ENCODE measurements at regions not wholly inside any gene's neighbourhood (a gene's known extent, or its start where the extent isn't known, plus 50 kb on each side); places are given as distances from the start of the nearest gene placed in this dataset.

DNA sequence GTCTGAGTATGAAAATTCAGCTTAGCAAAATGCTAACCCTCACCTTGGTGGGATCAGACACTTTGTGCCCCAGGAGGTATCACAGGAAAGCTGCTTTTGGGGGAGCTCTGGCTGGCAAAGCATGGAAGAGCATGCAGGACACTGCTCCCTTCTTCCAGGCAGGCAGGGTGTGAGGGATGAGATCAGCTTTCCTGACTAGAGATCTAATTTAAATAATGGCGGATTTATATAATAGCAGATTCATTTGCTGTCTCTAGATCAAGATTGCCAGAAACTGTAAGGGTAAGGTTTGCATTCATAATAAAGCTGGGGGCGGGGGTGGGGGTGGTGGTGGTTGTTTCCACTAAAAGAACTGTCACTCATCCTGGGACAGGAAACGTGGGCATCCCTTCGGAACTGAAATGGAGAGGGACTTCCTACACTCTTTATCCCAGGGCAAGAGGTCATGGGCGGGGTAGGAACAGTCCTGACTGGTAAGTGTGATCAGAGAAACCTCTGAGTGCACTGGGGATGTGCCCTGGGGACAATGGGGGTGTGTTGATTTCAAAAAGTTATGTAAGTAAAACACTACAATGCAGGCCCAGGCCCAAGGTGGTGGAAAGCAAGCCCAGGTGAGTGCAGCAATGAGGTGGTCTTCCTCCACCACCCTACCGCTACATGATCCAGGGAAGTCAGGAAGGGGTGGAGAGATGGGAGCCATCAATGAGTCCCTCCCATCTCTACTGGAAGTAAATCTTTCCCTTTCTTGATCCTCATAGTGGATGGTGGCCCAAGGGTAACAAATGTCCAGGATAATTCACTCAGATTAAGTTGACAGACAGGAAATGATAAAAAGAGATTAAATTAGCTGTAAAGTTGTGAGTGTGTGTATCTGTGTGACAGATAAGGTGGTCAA lies 171.4 kb upstream of the SERPINE2 start:
- no peak for DNase-seq

DNA sequence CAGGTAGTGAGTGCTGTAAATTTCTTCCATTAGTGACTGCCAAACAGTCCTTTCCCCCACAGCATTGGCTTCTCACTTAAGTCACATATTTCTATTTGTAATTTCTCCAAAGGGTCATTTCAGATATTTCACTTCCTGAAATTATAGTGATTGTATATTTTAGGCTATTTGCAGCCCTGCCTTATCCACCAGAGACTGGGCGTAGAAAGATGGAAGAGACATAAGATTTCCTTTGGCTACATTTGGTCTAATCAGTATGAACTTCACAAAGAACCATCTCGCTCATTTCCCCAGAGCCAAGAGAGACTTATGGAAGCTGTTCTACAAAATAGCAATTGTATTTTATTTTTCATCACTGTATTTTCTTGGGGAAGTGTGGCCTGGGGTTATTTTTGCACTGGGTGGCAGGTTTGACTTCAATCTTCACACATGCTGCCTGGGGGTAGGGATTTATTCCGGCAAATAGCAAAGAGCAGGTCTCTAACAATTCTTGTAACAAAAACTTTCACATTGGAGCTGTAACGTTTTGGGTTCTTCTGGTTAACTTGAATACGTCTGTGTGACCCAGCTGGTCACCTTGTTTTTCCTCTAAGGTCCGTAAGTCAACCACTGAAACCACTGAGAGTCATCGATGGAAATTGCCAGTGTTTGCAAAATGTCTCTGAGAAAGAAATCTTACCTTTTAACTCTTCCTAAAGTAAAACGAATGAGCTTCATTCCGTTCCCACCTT lies 170.6 kb upstream of the SERPINE2 start:
- no peak for DNase-seq

DNA sequence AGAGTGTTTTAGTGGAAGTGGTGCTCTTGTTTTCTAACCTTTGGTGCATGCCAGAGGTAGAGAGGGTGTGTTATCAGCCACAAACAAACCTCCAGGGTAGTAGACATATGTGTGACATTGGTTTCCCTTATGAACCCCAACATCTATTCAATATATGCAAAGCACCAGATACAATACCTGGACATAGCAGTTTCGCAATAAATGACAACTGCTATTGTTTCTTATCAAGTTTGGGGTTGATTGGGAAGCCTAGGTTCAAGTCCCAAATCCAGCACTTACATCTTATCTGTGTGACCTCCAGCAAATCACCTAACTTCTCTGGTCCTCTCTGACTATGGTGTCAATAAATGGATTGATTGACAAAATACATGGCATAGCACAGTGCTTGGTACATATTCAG lies 169.4 kb upstream of the SERPINE2 start:
- no peak for DNase-seq

DNA sequence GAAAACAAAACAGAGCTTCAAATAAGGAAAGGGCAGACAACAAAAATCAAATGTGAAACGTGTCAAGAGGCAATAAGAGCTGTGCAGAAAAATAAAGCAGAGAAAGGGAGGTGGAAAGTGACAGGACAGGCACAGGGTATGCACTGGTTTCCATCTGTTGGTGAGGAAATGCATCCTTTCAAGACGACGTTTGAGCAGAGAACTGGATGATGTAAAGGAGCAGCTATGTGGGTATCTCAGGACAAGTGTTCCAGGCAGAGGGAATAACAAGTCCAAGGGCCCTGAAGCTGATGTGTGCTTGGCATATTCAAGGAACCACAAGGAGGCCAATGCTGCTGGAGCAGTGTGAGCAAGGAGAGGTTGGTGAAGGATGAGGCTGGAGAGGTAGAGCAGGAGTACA lies 168.9 kb upstream of the SERPINE2 start:
- DNase-seq, result no peak

DNA sequence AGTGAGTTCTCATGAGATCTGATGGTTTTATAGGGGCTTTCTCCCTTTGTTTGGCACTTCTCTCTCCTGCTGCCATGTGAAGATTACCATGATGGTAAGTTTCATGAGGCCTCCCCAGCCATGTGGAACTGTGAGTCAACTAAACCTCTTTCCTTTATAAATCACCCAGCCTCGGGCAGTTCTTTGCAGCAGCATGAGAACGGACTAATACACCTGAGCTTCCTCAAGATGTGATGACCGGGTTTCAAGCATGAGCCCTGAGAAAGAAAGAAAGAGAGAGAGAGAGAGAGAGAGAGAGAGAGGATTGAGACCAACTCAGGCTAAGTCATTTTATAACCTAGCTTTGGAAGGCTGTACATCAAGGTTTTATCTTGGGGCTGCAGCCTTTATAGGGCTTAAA lies 167.7 kb upstream of the SERPINE2 start:
- no peak for DNase-seq

DNA sequence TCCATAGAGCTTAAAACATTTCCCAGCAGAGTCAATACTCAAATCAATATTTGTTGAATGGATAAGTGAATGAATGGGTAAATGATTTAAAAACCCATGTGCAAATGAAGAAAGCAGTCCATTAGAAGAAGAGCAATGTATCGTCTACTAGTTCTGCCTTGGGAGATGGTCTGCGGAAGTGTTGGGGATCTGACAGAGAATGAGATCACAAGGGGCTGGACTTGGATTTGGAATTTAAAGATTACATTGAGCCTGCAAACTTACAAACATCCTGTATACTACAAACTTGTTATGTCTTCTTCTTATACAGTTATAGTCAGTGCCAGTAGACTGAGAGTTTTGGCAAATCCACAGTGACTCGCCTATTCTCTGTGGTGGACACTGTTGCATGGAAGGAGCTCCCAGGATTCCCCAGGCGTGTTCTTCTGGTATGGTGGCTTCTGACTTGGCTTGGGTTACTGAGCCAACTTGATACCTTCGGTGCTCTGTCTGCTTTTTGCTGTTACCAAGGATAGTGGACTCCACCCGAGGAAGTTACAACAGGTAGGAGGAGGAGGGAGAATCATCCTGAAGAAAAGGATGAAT lies 163.3 kb upstream of the SERPINE2 start:
- DNase-seq, result no peak

DNA sequence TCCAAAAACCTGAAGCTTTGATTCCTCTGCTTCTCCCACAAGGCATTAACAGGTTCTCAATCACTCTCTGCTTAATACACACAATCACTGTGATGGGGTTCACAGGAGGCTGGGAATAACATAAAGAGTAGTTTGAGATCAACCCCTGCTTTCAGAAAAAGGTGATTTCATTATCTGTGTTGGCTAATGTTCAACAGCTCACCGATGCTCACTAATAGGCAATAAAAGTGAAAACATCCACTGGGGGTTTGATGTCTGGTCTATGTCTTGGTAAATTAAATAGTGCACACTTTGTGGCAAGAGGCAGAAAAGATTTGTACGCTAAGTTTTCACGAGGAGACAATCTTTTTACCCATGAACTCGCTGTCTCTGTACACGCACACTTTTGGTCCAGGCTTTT lies 159.3 kb upstream of the SERPINE2 start:
- DNase-seq, result no peak

DNA sequence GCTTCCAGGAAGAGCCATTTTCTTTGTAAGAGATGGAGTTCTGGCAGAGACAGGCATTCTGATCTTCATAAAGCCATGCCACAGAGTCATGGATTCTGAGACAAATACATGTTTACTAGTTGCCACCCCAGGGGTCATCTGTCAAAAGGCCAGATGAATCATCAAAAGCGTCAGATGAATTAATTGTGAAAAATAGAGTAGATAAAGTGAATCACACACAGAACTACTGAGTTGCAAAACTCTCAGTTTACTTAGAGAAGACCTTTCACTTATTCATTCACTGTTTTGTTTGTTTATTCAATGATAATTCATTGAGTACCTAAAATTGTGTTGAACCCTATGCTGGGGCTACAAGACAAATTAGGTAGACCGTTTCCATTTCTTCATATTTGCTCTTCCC lies 157.7 kb upstream of the SERPINE2 start:
- DNase-seq, result no peak

DNA sequence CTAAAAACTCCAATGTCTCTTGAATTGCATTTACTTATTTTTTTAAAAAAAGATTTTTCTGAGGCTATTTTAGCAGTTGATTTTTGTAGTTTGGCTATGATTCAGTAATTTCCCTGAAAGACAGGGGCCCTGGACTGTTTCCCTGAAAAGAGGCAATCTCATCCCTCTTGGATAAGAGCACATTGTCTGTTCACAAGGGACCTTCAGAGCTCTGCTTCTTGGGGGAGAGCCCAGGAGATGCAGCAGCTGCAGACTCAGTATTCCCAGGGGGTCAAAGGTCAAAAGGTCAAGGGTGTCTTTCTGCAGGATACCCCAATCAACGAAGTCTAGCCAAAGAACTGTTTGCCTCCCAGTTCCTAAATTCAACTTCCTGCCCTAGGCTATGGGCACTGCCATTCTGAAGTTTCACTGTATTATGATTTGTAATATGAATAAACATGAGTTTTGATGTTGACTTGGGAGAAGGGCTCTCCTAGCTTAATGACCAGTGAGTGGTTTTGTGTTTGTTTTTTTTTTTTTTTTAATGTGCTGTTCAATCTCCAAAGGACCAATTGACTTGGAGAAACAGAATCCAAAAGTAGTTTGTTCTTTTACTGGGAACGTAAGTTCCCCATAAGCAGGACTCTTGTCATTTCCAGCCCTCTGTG lies 157.0 kb upstream of the SERPINE2 start:
- DNase-seq, result peak; percentile 34

DNA sequence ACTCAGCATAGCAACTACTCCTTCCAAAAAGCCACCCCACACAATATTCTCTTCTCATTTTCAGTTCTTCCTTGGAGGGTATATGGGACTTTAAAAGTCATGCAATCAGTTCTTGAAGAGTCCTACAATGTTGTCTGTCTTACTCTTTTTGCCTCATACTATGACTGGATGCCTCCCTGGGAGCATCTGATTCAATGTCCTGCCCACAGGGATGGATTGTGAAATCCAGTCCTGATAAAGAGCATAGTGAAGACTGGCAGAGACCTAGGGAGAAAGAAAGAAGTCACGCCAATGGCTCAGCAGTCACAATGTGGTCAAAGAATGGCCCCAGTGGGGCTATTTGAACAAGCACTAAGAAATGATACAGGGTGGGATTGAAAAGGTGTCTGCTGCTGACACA lies 155.1 kb upstream of the SERPINE2 start:
- DNase-seq, result no peak

DNA sequence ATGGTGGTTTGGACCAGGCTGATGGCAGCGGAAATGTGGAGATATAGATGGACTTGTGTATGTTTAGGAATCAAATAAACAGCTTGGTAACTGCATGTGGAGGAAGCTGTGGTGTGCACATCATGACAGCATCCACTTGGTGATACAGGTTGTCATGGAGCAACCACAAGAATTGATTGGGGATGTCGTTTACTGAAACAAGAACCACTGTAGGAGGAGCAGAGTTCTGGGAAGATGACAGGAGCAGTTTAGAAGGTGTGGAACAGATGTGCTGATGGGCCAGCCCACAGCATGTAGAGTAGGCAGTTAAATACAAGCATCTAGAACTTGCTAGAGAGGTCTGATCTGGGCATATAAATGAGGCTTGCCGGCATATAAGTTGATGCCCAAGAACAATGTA lies 152.4 kb upstream of the SERPINE2 start:
- no peak for DNase-seq

DNA sequence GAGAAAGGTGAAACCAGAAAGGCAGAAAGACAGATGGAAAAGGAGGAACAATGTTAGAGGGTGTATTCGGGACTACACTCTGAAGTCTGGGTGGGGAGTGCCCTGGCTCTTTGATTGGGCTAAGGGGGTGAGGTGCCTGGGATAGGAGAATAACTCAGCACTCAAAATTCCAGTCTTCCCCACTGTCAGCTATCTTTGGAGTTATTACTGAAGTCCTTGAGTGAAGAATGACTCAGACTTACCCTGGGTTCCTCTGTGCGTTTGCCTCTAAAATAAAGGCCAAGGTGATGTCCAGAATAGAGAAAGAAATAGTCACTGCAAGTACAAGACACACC lies 151.8 kb upstream of the SERPINE2 start:
- DNase-seq, result peak; percentile 76

DNA sequence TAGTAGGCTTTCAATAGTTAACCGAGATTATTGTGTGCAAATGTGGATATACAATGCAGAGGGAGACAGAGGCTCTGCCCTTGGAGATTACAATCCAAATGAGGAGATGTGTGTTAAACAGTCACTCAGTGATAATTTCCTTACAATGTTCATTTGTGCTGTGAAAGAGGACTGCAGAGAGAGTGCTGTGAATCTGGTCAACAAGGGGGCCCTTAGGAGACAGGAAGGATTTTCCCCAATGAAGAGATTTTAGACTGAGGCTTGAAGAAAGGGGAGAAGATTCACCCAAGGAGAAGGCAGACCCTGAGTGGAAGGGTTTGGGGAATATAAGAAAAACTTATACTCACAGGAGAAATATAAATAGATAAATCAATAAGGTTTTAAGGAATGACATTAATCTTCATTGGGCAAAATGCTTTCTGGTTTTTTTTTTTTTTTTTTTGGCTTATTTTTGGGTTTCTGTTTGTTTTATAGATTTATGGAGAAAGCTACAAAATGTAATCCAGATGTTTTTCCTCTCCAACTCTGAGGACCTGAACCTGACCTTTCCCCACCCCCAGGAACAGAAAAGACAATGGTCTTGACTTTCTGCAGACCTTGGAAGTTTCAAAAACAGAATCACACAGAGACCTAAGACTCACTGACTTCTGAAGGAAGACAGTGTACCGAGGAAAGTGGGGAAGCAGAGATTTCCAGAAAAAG lies 151.3 kb upstream of the SERPINE2 start:
- peak; percentile 34 for DNase-seq

DNA sequence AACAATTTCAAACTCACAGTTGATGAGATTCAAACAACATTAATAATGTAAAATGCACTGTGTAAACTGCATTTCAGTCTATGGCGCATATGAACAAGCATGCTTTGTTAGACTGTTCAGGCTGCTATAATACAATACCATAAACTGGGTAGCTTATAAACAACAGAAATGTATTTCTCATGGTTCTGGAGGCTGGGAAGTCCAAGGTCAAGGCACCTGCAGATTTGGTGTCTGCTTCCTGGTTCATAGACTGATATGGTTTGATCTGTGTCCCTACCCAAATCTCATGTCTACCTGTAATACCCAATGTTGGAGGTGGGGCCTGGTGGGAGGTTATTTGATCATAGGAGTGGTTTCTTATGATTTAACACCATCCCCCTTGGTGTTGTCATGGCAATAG lies 148.1 kb upstream of the SERPINE2 start:
- no peak for DNase-seq

DNA sequence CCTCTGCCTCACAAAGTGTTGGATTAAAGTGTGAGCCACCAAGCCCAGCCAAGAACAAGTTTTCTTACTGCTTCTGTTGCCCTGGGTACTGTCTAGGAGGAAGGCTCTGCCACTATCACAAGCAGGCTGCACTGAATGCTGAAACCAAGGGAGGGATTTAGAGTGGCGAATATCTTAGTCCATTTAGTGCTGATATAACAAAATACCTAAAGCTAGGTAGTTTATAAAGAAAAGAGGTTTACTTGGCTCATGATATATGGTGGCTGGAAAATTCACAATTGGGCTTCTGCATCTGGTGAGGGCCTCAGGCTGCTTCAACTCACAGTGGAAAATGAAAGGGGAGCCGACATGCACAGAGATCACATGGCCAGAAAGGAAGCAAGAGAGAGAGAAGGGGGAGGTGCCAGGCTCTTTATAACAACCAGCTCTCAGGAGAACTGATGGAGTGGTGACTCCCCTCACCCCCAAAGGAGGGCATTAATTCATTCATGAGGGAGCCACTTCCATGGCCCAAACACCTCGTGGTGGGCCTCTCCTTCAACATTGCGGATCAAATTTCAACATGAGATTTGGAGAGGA lies 146.0 kb upstream of the SERPINE2 start:
- no peak for DNase-seq

DNA sequence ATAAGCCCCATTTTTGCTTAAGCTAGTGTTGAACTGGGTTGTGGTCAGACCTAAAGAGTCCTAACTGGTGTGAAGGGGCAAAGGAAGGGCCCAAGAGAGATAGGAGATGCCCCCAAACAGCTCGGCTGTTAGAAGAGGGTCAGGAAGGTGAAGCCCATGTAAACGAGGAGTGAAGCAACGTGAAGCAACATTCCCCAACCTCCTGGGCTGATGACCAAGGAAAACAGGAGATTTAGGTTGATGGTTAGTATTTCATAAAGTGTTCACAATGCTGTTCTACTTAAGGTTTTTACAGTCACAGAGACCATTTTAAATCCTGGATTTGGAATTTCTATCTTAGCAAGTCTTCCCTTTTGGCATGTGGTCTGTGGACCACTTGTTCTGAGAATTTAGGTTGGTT lies 144.0 kb upstream of the SERPINE2 start:
- peak; percentile 41 for DNase-seq

DNA sequence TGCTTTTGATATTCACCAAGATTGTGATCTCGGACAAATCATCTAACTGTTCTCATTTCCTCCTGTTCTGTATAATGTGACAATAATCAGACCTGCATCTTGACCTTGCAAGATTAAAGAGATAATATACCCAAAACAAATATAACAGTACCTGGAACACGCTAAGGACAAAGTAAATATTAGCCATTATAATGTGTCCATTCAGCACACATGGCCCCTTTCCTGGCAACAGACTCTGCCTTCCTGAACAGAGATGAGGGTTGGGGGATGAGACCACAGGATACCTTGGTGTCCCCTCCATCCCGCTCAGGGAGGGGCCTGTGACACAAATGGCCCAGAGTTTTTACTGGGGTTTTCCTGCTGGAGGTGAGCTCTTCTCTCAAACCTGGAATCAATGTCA lies 143.4 kb upstream of the SERPINE2 start:
- DNase-seq, result no peak

DNA sequence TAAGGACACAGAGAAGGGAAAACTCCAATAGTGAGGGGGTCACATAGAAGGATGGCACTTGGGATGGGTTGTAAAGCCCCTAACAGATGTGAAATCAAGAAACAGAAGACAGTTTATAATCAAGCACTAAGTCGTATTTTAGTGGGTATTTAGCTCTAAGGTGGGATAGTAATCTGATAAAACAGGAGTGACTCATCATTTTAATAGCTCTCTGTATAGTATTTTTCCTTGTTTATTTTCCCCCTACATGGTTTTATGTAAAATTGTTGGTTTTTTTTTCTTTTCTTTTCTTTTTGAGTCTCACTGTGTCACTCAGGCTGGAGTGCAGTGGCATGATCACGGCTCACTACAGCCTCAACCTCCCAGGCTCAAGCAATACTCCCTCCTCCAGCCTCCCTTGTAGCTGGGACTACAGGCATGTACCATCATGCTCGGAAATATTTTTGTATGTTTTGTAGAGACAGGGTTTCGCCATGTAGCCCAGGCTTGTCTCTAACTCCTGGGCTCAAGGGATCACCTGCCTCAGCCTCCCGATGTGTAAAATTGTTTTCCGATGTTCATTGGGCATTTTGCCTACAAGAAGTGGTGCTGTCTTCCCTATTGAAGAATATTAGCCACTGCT lies 142.6 kb upstream of the SERPINE2 start:
- no peak for DNase-seq

DNA sequence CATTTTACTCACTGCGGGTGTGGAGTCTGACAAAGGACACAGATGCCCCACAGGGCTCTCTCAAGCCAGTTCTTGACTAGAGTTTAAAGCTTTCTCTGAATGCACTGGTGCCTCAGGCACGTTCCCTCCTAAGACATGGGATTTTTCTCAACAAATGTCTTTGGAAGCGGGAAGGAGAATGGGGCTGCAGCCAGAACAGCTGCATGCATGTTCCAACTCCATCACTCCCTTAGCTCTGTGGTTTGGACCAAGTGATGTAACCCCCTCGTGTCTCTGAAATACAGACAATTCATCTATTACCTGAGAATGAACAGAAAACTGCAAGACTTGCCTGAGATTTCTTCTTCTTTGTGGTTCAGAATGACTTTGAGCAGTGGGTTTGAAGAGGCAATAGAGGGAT lies 141.7 kb upstream of the SERPINE2 start:
- peak; percentile 45 for DNase-seq

DNA sequence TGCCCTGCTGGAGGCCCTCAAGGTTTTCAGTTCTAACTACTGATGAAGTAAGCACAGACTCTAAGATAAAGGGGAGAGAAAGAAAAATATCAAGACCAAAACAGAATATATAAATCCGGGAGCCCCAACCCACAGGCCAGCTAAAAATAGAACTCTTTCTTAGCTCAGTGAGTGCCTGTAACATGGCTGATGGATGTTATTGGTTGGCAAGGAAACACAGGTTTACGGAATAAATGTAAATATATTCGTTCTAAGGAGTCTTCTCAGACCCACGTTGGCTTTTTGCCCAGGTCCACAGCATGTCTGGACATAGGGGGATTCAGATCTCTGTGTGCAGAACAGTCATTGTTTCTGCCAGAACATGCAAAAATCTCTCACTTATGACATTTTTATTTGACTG lies 139.0 kb upstream of the SERPINE2 start:
- peak; percentile 54 for DNase-seq

DNA sequence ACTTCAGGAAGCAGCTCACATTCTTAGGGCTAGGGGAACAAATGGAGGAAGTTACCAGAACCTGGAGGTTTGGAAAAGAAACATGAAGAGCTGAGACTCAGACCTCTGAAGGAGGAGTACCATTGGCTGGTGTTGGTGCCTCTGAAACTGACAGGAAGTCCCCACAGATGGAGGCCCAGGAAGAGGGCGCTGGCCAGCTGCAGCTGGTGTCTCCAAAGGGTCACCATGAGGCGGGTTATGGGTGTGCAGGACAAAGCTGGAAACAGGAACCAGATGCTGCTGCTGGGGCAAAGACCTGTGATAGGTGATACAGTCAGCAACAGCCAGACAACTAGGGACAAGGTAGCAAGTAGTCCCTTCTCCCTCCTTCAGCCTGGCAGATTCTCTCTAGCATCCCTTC lies 136.5 kb upstream of the SERPINE2 start:
- no peak for DNase-seq

DNA sequence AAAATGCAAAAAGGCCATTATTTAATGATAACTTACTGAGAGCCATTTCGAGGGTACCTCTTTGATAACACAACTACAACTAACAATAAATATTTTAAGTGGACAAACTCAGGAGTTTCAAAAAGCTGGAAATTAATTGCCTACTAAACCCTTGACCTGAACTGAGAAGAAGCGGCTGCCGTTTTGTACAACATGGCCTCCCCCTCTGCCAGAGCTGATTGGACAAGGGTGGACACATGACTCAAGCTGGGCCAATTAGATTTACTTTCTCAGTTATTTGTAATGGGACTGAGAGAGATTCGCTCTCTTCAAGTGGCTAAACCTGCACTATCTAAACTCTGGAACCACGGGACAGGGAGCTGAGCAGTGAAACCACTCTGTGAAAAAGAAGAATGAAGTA lies 135.9 kb upstream of the SERPINE2 start:
- DNase-seq, result no peak

Data from fibroblast of upper back skin (primary cell).